SU-DHL-6 (cell line): ENCODE measurements at regions not wholly inside any gene's neighbourhood (a gene's known extent, or its start where the extent isn't known, plus 50 kb on each side); places are given as distances from the start of the nearest gene placed in this dataset.

ENCODE experiments used
- H2AFZ ChIP-seq: fragments of 200-600 bp; sonication (generic); 2 replicates; pipeline ENCODE4 v1.6.1; 2014; ENCODE audit warnings: low read depth, mild to moderate bottlenecking, moderate library complexity, mixed read lengths, antibody characterized with exemption, low read length; ENCODE audit not compliant: severe bottlenecking
- H3F3A ChIP-seq: fragments of 200-600 bp; shearing (Covaris generic); 2 replicates; pipeline ENCODE4 v1.6.0; 2016; ENCODE audit warnings: antibody characterized with exemption, mild to moderate bottlenecking; ENCODE audit not compliant: insufficient read depth
- H3K27ac ChIP-seq: fragments of 200-600 bp; sonication (generic); 2 replicates; pipeline ENCODE4 v1.5.1; 2016; ENCODE audit warnings: low read depth, mild to moderate bottlenecking, low read length, moderate library complexity, mixed read lengths
- H3K27me3 ChIP-seq: fragments of 200-600 bp; sonication (generic), shearing (Covaris generic); 2 replicates; pipeline ENCODE4 v1.6.0; 2014; ENCODE audit warnings: mild to moderate bottlenecking, low read length
- H3K36me3 ChIP-seq: fragments of 200-600 bp; sonication (generic); 2 replicates; pipeline ENCODE4 v1.6.1; 2014; ENCODE audit warnings: mild to moderate bottlenecking, low read length, mixed read lengths
- H3K4me2 ChIP-seq: fragments of 300-600, 200-600 bp; shearing (Covaris generic), sonication (generic); 2 replicates; pipeline ENCODE4 v1.6.0; 2014; ENCODE audit warnings: low read length, low read depth, mild to moderate bottlenecking; ENCODE audit not compliant: poor library complexity, severe bottlenecking
- H3K4me3 ChIP-seq: fragments of 200-600 bp; sonication (generic); 2 replicates; pipeline ENCODE4 v1.5.1; 2014; ENCODE audit warnings: antibody characterized with exemption, low read length, mild to moderate bottlenecking, mixed read lengths; ENCODE audit not compliant: insufficient read depth, poor library complexity, severe bottlenecking
- H3K79me2 ChIP-seq: fragments of 200-600 bp; sonication (generic); 2 replicates; pipeline ENCODE4 v1.6.1; 2014; ENCODE audit warnings: mild to moderate bottlenecking, low read length, moderate library complexity; ENCODE audit not compliant: insufficient read depth
- H3K9ac ChIP-seq: fragments of 200-600 bp; sonication (generic); 2 replicates; pipeline ENCODE4 v1.7.0; 2014; ENCODE audit warnings: mild to moderate bottlenecking, low read length
- H3K9me2 ChIP-seq: fragments of 200-600 bp; sonication (generic); replicated peaks from 2 replicates; pipeline ENCODE4 v1.6.1; 2014; ENCODE audit warnings: low read length; ENCODE audit not compliant: insufficient read depth
- H3K9me3 ChIP-seq: fragments of 200-600 bp; sonication (generic); 2 replicates; pipeline ENCODE4 v1.6.1; 2014; ENCODE audit warnings: low read length, mixed read lengths; ENCODE audit not compliant: insufficient read depth
- H4K20me1 ChIP-seq: fragments of 200-600 bp; sonication (generic); 2 replicates; pipeline ENCODE4 v1.6.1; 2014; ENCODE audit warnings: low read depth, mild to moderate bottlenecking, antibody characterized with exemption, low read length, moderate library complexity, mixed read lengths
- CTCF ChIP-seq: fragments of 200-600 bp; sonication (generic); IDR thresholded peaks from one replicate; pipeline ENCODE4 v1.5.1; 2017; ENCODE audit warnings: antibody characterized with exemption, mild to moderate bottlenecking, low read length, moderate library complexity; ENCODE audit not compliant: insufficient read depth, poor library complexity, severe bottlenecking
- EZH2phosphoT487 ChIP-seq: fragments of 200-600 bp; sonication (generic), shearing (Covaris generic); conservative IDR thresholded peaks from 2 replicates; pipeline ENCODE4 v1.6.1; 2018; ENCODE audit warnings: mild to moderate bottlenecking, antibody characterized with exemption, low read length, moderate library complexity, mixed read lengths

DNA sequence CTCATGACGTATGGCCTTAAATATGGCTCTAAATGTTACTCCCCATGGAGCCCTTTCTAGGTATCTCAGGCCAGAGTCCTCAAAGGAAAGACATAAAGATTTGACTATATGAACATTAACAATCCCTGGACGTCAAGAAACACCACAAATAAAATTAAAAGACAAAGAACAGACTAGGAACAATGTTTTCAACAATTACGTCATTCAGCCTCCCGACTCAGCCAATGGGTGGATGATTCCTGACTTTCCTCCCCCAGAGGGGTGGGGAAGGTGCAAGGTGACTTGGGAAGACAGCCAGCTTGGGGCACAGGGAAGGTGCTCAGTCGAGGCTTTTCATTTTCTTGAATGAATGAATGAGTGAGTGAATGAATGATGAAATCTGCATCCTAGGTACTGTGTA is 157.4 kb downstream of the TFAP2C start:
- TF ChIP-seq EZH2phosphoT487: no peak
- Histone ChIP-seq H3F3A (no peaks in the 10 kb centered on the region), H3K9me2 (no peaks in the 10 kb centered on the region), H3K27ac (no peak overlapping the region), H3K4me2 (no peak overlapping the region), H3K36me3 (no peaks in the 10 kb centered on the region), H2AFZ (no peak overlapping the region), H3K9me3 (no peaks in the 10 kb centered on the region), H3K9ac (no peak overlapping the region), H3K79me2 (no peaks in the 10 kb centered on the region), H3K27me3 (no peaks in the 10 kb centered on the region), H3K4me3 (no peak overlapping the region), H4K20me1 (no peaks in the 10 kb centered on the region)

- H3K9me2 ChIP-seq: no peaks in the 10 kb centered on the region
- TF ChIP-seq EZH2phosphoT487: no peak
- TF ChIP-seq CTCF: no peak
- no peaks in the 10 kb centered on the region for H3K36me3 ChIP-seq
- H3K27ac ChIP-seq: no peak overlapping the region
- H3K4me2 ChIP-seq: no peak overlapping the region
- no peaks in the 10 kb centered on the region for H3K79me2 ChIP-seq
- no peak overlapping the region for H3K9ac ChIP-seq
- no peaks in the 10 kb centered on the region for H3F3A ChIP-seq
- no peak overlapping the region for H2AFZ ChIP-seq
- no peaks in the 10 kb centered on the region for H4K20me1 ChIP-seq
- no peak overlapping the region for H3K4me3 ChIP-seq
- no peaks in the 10 kb centered on the region for H3K27me3 ChIP-seq
- no peaks in the 10 kb centered on the region for H3K9me3 ChIP-seq
Observed at GRCh38 chr20:56788041-56788670, 159.1 kb downstream of the TFAP2C start.

GRCh38 chr20:56788671-56789610 is 159.8 kb downstream of the TFAP2C start:
- no peak overlapping the region for H3K9ac ChIP-seq
- no peak overlapping the region for H2AFZ ChIP-seq
- no peaks in the 10 kb centered on the region for H3K36me3 ChIP-seq
- H3K79me2 ChIP-seq: no peaks in the 10 kb centered on the region
- no peak for TF ChIP-seq CTCF
- TF ChIP-seq EZH2phosphoT487: no peak
- H3K9me3 ChIP-seq: no peaks in the 10 kb centered on the region
- no peak overlapping the region for H3K27ac ChIP-seq
- no peaks in the 10 kb centered on the region for H3K27me3 ChIP-seq
- H3F3A ChIP-seq: no peaks in the 10 kb centered on the region
- no peaks in the 10 kb centered on the region for H3K9me2 ChIP-seq
- no peaks in the 10 kb centered on the region for H4K20me1 ChIP-seq
- no peak overlapping the region for H3K4me2 ChIP-seq
- no peak overlapping the region for H3K4me3 ChIP-seq

DNA sequence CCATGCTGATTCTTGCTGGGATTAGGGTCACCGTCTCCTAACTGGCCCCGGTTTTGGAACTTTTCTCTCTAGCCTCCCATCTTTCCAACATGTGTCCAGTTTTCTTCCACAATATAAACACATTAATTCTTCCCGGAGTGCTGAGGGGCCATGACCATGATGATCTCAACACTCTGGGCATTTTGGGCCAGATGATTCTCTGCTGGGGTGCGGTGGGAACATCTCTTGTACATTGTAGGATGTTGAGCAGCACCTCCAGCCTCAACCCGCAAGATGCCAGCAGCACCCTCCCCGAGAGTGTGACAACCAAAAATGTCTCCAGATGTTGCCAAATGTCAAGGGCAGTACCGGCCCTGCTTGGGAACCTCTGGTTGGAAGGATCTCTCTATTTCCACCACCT is 164.8 kb downstream of the TFAP2C start:
- Histone ChIP-seq H3K36me3 (no peaks in the 10 kb centered on the region), H3K27me3 (no peaks in the 10 kb centered on the region)

More for the DNA sequence above, 164.8 kb downstream of the TFAP2C start:
- no peaks in the 10 kb centered on the region for H3K9me2 ChIP-seq
- TF ChIP-seq CTCF: no peak
- TF ChIP-seq EZH2phosphoT487: no peak
- H3K9ac ChIP-seq: no peak overlapping the region
- no peaks in the 10 kb centered on the region for H3F3A ChIP-seq
- H3K4me2 ChIP-seq: no peak overlapping the region
- no peaks in the 10 kb centered on the region for H4K20me1 ChIP-seq
- no peaks in the 10 kb centered on the region for H3K79me2 ChIP-seq
- H3K9me3 ChIP-seq: no peaks in the 10 kb centered on the region
- no peak overlapping the region for H3K4me3 ChIP-seq
- no peak overlapping the region for H2AFZ ChIP-seq
- no peak overlapping the region for H3K27ac ChIP-seq
